A673 (cell line): ENCODE measurements at regions not wholly inside any gene's neighbourhood (a gene's known extent, or its start where the extent isn't known, plus 50 kb on each side); places are given as distances from the start of the nearest gene placed in this dataset.

Source experiments
- BruUV-seq: library from RNA; stranded (reverse); fragments of 400-500 nt; replicated peaks from 2 replicates; lab custom pipeline; 2021; lab: Mats Ljungman, UMichigan
- CTCF ChIA-PET: fragments of 300-600 bp; sonication (Branson Sonifier 250); formaldehyde crosslinking; loops from one replicate; lab custom pipeline; 2022; ENCODE audit warnings: antibody characterized with exemption; lab: Charles Lee
- POLR2A ChIA-PET: fragments of 300-600 bp; sonication (Branson Sonifier 250); formaldehyde crosslinking; loops from one replicate; lab custom pipeline; 2022; ENCODE audit warnings: antibody characterized with exemption; ENCODE audit not compliant: low non-redundant PET; lab: Charles Lee
- DNase-seq: peaks from one replicate; pipeline ENCODE4 v3.0.0-alpha.2; 2015; ENCODE audit warnings: low spot score
- H3K27ac ChIP-seq: fragments of 200-600 bp; sonication (generic); 2 replicates; pipeline ENCODE4 v1.5.1; 2016; ENCODE audit warnings: mixed run types, low read depth, mild to moderate bottlenecking, mixed read lengths, antibody characterized with exemption, low read length; ENCODE audit not compliant: poor library complexity, severe bottlenecking
- H3K27me3 ChIP-seq: fragments of 200-600 bp; sonication (generic); replicated peaks from 2 replicates; pipeline ENCODE4 v1.6.1; 2017; ENCODE audit warnings: mixed run types, low read depth, mild to moderate bottlenecking, mixed read lengths, antibody characterized with exemption, low read length; ENCODE audit not compliant: insufficient read depth, poor library complexity
- H3K36me3 ChIP-seq: fragments of 200-600 bp; sonication (generic); 2 replicates; pipeline ENCODE4 v1.6.1; 2016; ENCODE audit warnings: mixed run types, mild to moderate bottlenecking, mixed read lengths, antibody characterized with exemption, low read length; ENCODE audit not compliant: insufficient read depth, poor library complexity, severe bottlenecking
- H3K4me1 ChIP-seq: fragments of 200-600 bp; sonication (generic); 2 replicates; pipeline ENCODE4 v1.6.1; 2017; ENCODE audit warnings: mixed run types, mild to moderate bottlenecking, mixed read lengths, antibody characterized with exemption, low read length; ENCODE audit not compliant: insufficient read depth, poor library complexity, severe bottlenecking
- H3K4me3 ChIP-seq: fragments of 200-600 bp; sonication (generic); 2 replicates; pipeline ENCODE4 v1.5.1; 2016; ENCODE audit warnings: low read depth, mixed run types, mild to moderate bottlenecking, mixed read lengths, low read length; ENCODE audit not compliant: poor library complexity, severe bottlenecking
- H3K9me3 ChIP-seq: fragments of 200-600 bp; sonication (generic); 2 replicates; pipeline ENCODE4 v1.6.1; 2016; ENCODE audit warnings: mixed run types, low read depth, mild to moderate bottlenecking, mixed read lengths, antibody characterized with exemption, low read length; ENCODE audit not compliant: poor library complexity, severe bottlenecking
- CTCF ChIP-seq: fragments of 300-800, 200-600 bp; sonication (generic); conservative IDR thresholded peaks from 2 replicates; pipeline ENCODE4 v1.5.1; 2017; ENCODE audit warnings: low read depth, mild to moderate bottlenecking, antibody characterized with exemption, low read length, moderate library complexity, mixed read lengths
- EZH2 ChIP-seq: fragments of 200-600 bp; sonication (generic); IDR thresholded peaks from 2 replicates; pipeline ENCODE4 v1.6.1; 2017; ENCODE audit warnings: borderline replicate concordance, low read depth, mild to moderate bottlenecking, mixed read lengths, antibody characterized with exemption, low read length; ENCODE audit not compliant: poor library complexity, severe bottlenecking
- intact Hi-C: fragments of 100-400 bp; cut with micrococcal nuclease; formaldehyde crosslinking; loops from one replicate; pipeline ENCODE4 v1.10.0; 2022; ENCODE audit not compliant: unreplicated experiment

GRCh38 chr17:15103785-15104184 is 161.3 kb downstream of the PMP22 start:
- Histone ChIP-seq H3K4me3 (no peak overlapping the region), H3K36me3 (no peaks in the 10 kb centered on the region), H3K27ac (no peak overlapping the region), H3K9me3 (no peaks in the 10 kb centered on the region), H3K4me1 (no peaks in the 10 kb centered on the region), H3K27me3 (no peaks in the 10 kb centered on the region)
- no TSS peak for BruUV-seq
- intact Hi-C loops: no loop called here
- ChIA-PET CTCF (no interaction called here), POLR2A (no interaction called here)
- no peak for TF ChIP-seq EZH2
- TF ChIP-seq CTCF: no peak
- no peak for DNase-seq

GRCh38 chr17:15101175-15101574 is 164.0 kb downstream of the PMP22 start:
- Histone ChIP-seq H3K4me3 (no peak overlapping the region), H3K9me3 (no peaks in the 10 kb centered on the region), H3K36me3 (no peaks in the 10 kb centered on the region), H3K27ac (no peak overlapping the region), H3K27me3 (no peaks in the 10 kb centered on the region), H3K4me1 (no peaks in the 10 kb centered on the region)
- TF ChIP-seq CTCF: no peak
- TF ChIP-seq EZH2: no peak
- ChIA-PET CTCF (no interaction called here), POLR2A (no interaction called here)
- intact Hi-C loops: no loop called here
- no TSS peak for BruUV-seq
- DNase-seq: no peak

GRCh38 chr17:15096511-15096910 is 168.6 kb downstream of the PMP22 start:
- ChIA-PET POLR2A (no interaction called here), CTCF (no interaction called here)
- Histone ChIP-seq H3K9me3 (no peaks in the 10 kb centered on the region), H3K36me3 (no peaks in the 10 kb centered on the region), H3K4me1 (no peaks in the 10 kb centered on the region), H3K27ac (no peak overlapping the region), H3K4me3 (no peak overlapping the region), H3K27me3 (no peaks in the 10 kb centered on the region)
- no peak for TF ChIP-seq EZH2
- TF ChIP-seq CTCF: no peak
- intact Hi-C loops: no loop called here
- BruUV-seq: no TSS peak
- no peak for DNase-seq
